K562 (cell line): ENCODE measurements at regions not wholly inside any gene's neighbourhood (a gene's known extent, or its start where the extent isn't known, plus 50 kb on each side); places are given as distances from the start of the nearest gene placed in this dataset.

Experiments
- ATAC-seq: fragments of 200-7000 bp; cut with Tn5 transposase; 3 replicates; pipeline ENCODE4 v1.9.1; 2020; ENCODE audit warnings: moderate library complexity
- BruUV-seq: library from RNA; stranded (reverse); fragments of 400-500 nt; replicated peaks from 2 replicates; lab custom pipeline; 2021; lab: Mats Ljungman, UMichigan
- CTCF ChIA-PET: fragments of 300-600 bp; formaldehyde crosslinking; extraction: SDS; loops from one replicate; lab custom pipeline; 2021; ENCODE audit warnings: low intra/inter-chr PET ratio; lab: Yijun Ruan, JAX
- POLR2A ChIA-PET: fragments of 300-600, 350-650 bp; sonication (Branson Sonifier 250); formaldehyde crosslinking; extraction: SDS; loops from one replicate; lab custom pipeline; 2021; ENCODE audit warnings: antibody characterized with exemption, inconsistent platforms; lab: Yijun Ruan, JAX
- DNase-seq, 4 experiments: peaks; one replicate each; pipeline versions ENCODE4 v3.0.0 to v3.0.0-alpha.2; 2011 to 2018; ENCODE audit warnings: low spot score in 3 of 4, mixed read lengths in 3 of 4; ENCODE audit errors: extremely low read depth in 1 of 4
- FAIRE-seq: peaks from 2 replicates; lab custom pipeline; 2011; peaks lifted over from hg19 to GRCh38; lab: Jason Lieb, UNC
- H2AFZ ChIP-seq: 2 replicates; pipeline ENCODE4 v1.6.0; 2011; ENCODE audit warnings: low read depth, low read length, control low read depth, inconsistent platforms
- H3K27ac ChIP-seq: fragments of 200-600 bp; 3 replicates; pipeline ENCODE4 v1.8.0; 2011; ENCODE audit warnings: low read depth, mild to moderate bottlenecking, control low read depth, inconsistent platforms, low read length, moderate library complexity, mixed read lengths; ENCODE audit errors: extremely low read depth
- H3K27me3 ChIP-seq, 2 experiments: fragments of 300-600 bp in 1 of 2; 2 replicates in 1 of 2; 3 replicates in 1 of 2; pipeline versions ENCODE4 v1.6.0 to v1.8.0; 2011; ENCODE audit warnings: inconsistent platforms in 2 of 2, low read length in 2 of 2, mild to moderate bottlenecking in 1 of 2, mixed read lengths in 1 of 2, moderate library complexity in 1 of 2; ENCODE audit not compliant: control insufficient read depth in 2 of 2, insufficient read depth in 2 of 2
- H3K36me3 ChIP-seq: fragments of 300-600 bp; 3 replicates; pipeline ENCODE4 v1.8.0; 2011; ENCODE audit warnings: mild to moderate bottlenecking, low read length, inconsistent platforms; ENCODE audit not compliant: control insufficient read depth, insufficient read depth
- H3K4me1 ChIP-seq, 2 experiments: fragments of 200-600 bp in 1 of 2; replicated peaks in 1 of 2; 2 replicates in 1 of 2; 3 replicates in 1 of 2; pipeline versions ENCODE4 v1.5.1 to v1.8.0; 2011; ENCODE audit warnings: inconsistent platforms in 2 of 2, low read length in 2 of 2, mild to moderate bottlenecking in 1 of 2, mixed read lengths in 1 of 2, moderate library complexity in 1 of 2; ENCODE audit not compliant: control insufficient read depth in 2 of 2, insufficient read depth in 2 of 2
- H3K4me2 ChIP-seq: 2 replicates; pipeline ENCODE4 v1.6.1; 2011; ENCODE audit warnings: low read length, control low read depth, inconsistent platforms, mixed read lengths; ENCODE audit not compliant: insufficient read depth
- H3K4me3 ChIP-seq: fragments of 200-600 bp; sonication (generic), shearing (Covaris generic); 2 replicates; pipeline ENCODE4 v1.5.1; 2016; ENCODE audit warnings: control low read depth, inconsistent platforms
- H3K79me2 ChIP-seq: fragments of 200-600 bp; 3 replicates; pipeline ENCODE4 v1.8.0; 2011; ENCODE audit warnings: low read length, inconsistent platforms; ENCODE audit not compliant: control insufficient read depth, insufficient read depth
- H3K9ac ChIP-seq, 2 experiments: 2 replicates each; pipeline versions ENCODE4 v1.6.0 to v1.6.1; 2011; ENCODE audit warnings: low read depth in 2 of 2, low read length in 2 of 2, control low read depth in 1 of 2, inconsistent platforms in 1 of 2, mild to moderate bottlenecking in 1 of 2, mixed read lengths in 1 of 2; ENCODE audit not compliant: insufficient read depth in 1 of 2
- H3K9me1 ChIP-seq: one replicate; pipeline ENCODE4 v1.6.0; 2011; ENCODE audit warnings: inconsistent platforms, mild to moderate bottlenecking, low read length, moderate library complexity; ENCODE audit not compliant: control insufficient read depth, insufficient read depth
- H3K9me3 ChIP-seq: replicated peaks from 2 replicates; pipeline ENCODE4 v1.5.1; 2011; ENCODE audit warnings: low read depth, low read length, inconsistent platforms; ENCODE audit not compliant: control insufficient read depth, insufficient read depth
- H4K20me1 ChIP-seq: replicated peaks from 2 replicates; pipeline ENCODE4 v1.6.1; 2011; ENCODE audit warnings: low read length, inconsistent platforms, mixed read lengths; ENCODE audit not compliant: control insufficient read depth, insufficient read depth
- CBFA2T2 ChIP-seq: fragments of 450-650 bp; conservative IDR thresholded peaks from 2 replicates; pipeline ENCODE4 v1.6.1; 2017; ENCODE audit warnings: mild to moderate bottlenecking
- ELF2 ChIP-seq: fragments of 250-450 bp; sonication (Bioruptor Pico); IDR thresholded peaks from 2 replicates; pipeline ENCODE4 v1.5.0; 2021; ENCODE audit warnings: mild to moderate bottlenecking
- HNRNPLL ChIP-seq: fragments of 200-400 bp; formaldehyde crosslinking; IDR thresholded peaks from 2 replicates; pipeline ENCODE4 v1.6.1; 2017; ENCODE audit warnings: low read length, low read depth, mild to moderate bottlenecking; ENCODE audit not compliant: poor library complexity, severe bottlenecking
- PHTF2 ChIP-seq: fragments of 250-450 bp; sonication (Bioruptor Pico); IDR thresholded peaks from 2 replicates; pipeline ENCODE4 v1.5.0; 2021; ENCODE audit warnings: mild to moderate bottlenecking
- ZNF407 ChIP-seq: fragments of 450-650 bp; IDR thresholded peaks from 2 replicates; pipeline ENCODE4 v1.6.1; 2016; ENCODE audit warnings: low read depth
- WGBS: fragments of 100-300 bp; shearing (Covaris generic); methylation state at CpG from one replicate; pipeline ENCODE4 v1.1.6; 2016; ENCODE audit warnings: low coverage, mixed read lengths; ENCODE audit not compliant: insufficient coverage; ENCODE audit errors: missing lambda C conversion rate; 5-methylcytosine and 5-hydroxymethylcytosine counted together
- in situ Hi-C: fragments of 300-500 bp; cut with MboI; formaldehyde crosslinking; loops from 4 replicates; pipeline ENCODE4 v1.15.0; 2018; ENCODE audit warnings: inconsistent platforms, mixed read lengths
- intact Hi-C: fragments of 100-400 bp; cut with micrococcal nuclease; formaldehyde crosslinking; loops from 2 replicates; pipeline ENCODE4 v1.14.2; 2022

DNA sequence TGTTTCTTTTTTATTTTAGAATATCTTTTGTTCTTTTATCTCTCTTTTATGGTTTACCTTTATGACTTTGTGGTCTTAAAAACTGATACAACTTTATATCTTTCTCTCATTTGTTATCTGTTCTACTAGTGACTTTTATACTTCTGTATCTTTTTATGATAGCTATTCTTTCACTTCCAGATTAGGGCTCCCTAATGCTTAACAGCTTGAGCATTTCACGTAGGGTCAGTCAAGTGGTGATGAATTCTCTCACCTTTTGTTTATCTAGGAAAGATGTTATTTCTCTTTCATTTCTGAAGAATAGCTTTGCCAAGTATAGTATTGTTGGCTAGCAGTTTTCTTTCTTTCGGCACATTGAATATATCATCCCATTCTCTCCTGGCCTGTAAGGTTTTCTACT is 123.6 kb downstream of the NUDT12 start:
- no peaks in the 10 kb centered on the region for H4K20me1 ChIP-seq
- H3K9me1 ChIP-seq = no peaks in the 10 kb centered on the region
- in situ Hi-C loops (no loop called here), intact Hi-C loops (no loop called here)
- no peak for FAIRE-seq
- H3K27ac ChIP-seq = no peak overlapping the region
- H3K4me3 ChIP-seq = no peak overlapping the region
- H3K4me1 ChIP-seq = peaks cover 0 to 4% of the 10 kb centered on the region in 2 experiments; a peak in 2 of 5 replicates
- no peaks in the 10 kb centered on the region for H3K36me3 ChIP-seq
- no peaks in the 10 kb centered on the region for H3K27me3 ChIP-seq
- H3K9ac ChIP-seq = no peak overlapping the region
- no peak for DNase-seq
- ATAC-seq = no peak
- H2AFZ ChIP-seq = no peak overlapping the region
- ChIA-PET CTCF (no interaction called here), POLR2A (interaction anchor here (1.0 kb wide), 1 partner anchor 9 kb away, joined by 4 read pairs; no protein-coding TSS in a partner anchor)
- H3K4me2 ChIP-seq = no peak overlapping the region
- WGBS = 0% methylated on average over 2 of the region's 2 CpGs
- no peaks in the 10 kb centered on the region; the same call in 1 of the 2 replicates for H3K9me3 ChIP-seq
- TF ChIP-seq PHTF2 (CRISPR knock-in tag) (no peak), ELF2 (no peak), HNRNPLL (no peak), CBFA2T2 (no peak), ZNF407 (no peak)
- no TSS peak for BruUV-seq
- no peaks in the 10 kb centered on the region for H3K79me2 ChIP-seq
